Activated naive CD8-positive, alpha-beta T cell treated with anti-CD3 and anti-CD28 coated beads, Interleukin-2, amount 50 U/mL, for 24 hours (primary cell): ENCODE measurements at regions not wholly inside any gene's neighbourhood (a gene's known extent, or its start where the extent isn't known, plus 50 kb on each side); places are given as distances from the start of the nearest gene placed in this dataset.

Experiments
- ATAC-seq: fragments of 150-1000 bp; cut with Tn5 transposase; one replicate; pipeline ENCODE4 v1.10.0; 2021
- DNase-seq: peaks from one replicate; pipeline ENCODE4 v3.0.0; 2021
- H3K27ac Mint-ChIP-seq: one replicate; pipeline ENCODE4 v1.8.0; 2021; ENCODE audit warnings: mild to moderate bottlenecking, mixed read lengths
- H3K27me3 Mint-ChIP-seq: one replicate; pipeline ENCODE4 v1.8.0; 2021; ENCODE audit warnings: mixed read lengths
- H3K36me3 Mint-ChIP-seq: one replicate; pipeline ENCODE4 v1.8.0; 2021; ENCODE audit warnings: low read depth, mixed read lengths
- H3K4me1 Mint-ChIP-seq: one replicate; pipeline ENCODE4 v1.8.0; 2021; ENCODE audit warnings: mixed read lengths
- H3K4me3 Mint-ChIP-seq: one replicate; pipeline ENCODE4 v1.8.0; 2021; ENCODE audit warnings: mild to moderate bottlenecking, moderate library complexity, mixed read lengths
- H3K9me3 Mint-ChIP-seq: one replicate; pipeline ENCODE4 v1.8.0; 2021; ENCODE audit warnings: mixed read lengths

GRCh38 chr5:3030511-3031165 is 279.2 kb upstream of the IRX2 start:
- no peaks in the 10 kb centered on the region for H3K36me3 Mint-ChIP-seq

GRCh38 chr5:3029396-3029795 is 277.9 kb upstream of the IRX2 start:
- DNase-seq (no peak), ATAC-seq (no peak)
- Mint-ChIP-seq H3K27me3 (no peaks in the 10 kb centered on the region), H3K4me1 (no peaks in the 10 kb centered on the region), H3K36me3 (no peaks in the 10 kb centered on the region), H3K9me3 (no peaks in the 10 kb centered on the region), H3K27ac (no peak overlapping the region), H3K4me3 (no peak overlapping the region)

More at GRCh38 chr5:3030511-3031165, 279.2 kb upstream of the IRX2 start:
- ATAC-seq (no peak), DNase-seq (no peak)
- Mint-ChIP-seq H3K4me1 (no peaks in the 10 kb centered on the region), H3K4me3 (no peak overlapping the region), H3K27me3 (no peaks in the 10 kb centered on the region), H3K9me3 (no peaks in the 10 kb centered on the region), H3K27ac (no peak overlapping the region)

- Mint-ChIP-seq H3K36me3 (no peaks in the 10 kb centered on the region), H3K9me3 (no peaks in the 10 kb centered on the region), H3K27me3 (no peaks in the 10 kb centered on the region), H3K27ac (no peak overlapping the region), H3K4me3 (no peak overlapping the region), H3K4me1 (no peaks in the 10 kb centered on the region)
- ATAC-seq (no peak), DNase-seq (no peak)
These were observed 276.6 kb upstream of the IRX2 start for GRCh38 chr5:3027866-3028635.

GRCh38 chr5:3027185-3027865 is 275.8 kb upstream of the IRX2 start:
- Mint-ChIP-seq H3K4me3 (no peak overlapping the region), H3K36me3 (no peaks in the 10 kb centered on the region), H3K4me1 (no peaks in the 10 kb centered on the region), H3K27me3 (no peaks in the 10 kb centered on the region), H3K9me3 (no peaks in the 10 kb centered on the region), H3K27ac (no peak overlapping the region)
- ATAC-seq, result no peak
- no peak for DNase-seq

- H3K36me3 Mint-ChIP-seq, result no peaks in the 10 kb centered on the region
- H3K27me3 Mint-ChIP-seq, result no peaks in the 10 kb centered on the region
- no peak for DNase-seq
- H3K9me3 Mint-ChIP-seq, result no peaks in the 10 kb centered on the region
- ATAC-seq, result no peak
- H3K4me1 Mint-ChIP-seq, result no peaks in the 10 kb centered on the region
- no peak overlapping the region for H3K4me3 Mint-ChIP-seq
- H3K27ac Mint-ChIP-seq, result no peak overlapping the region
These were observed 275.2 kb upstream of the IRX2 start for GRCh38 chr5:3026651-3027050.

GRCh38 chr5:3026099-3026498 is 274.6 kb upstream of the IRX2 start:
- Mint-ChIP-seq H3K4me3 (no peak overlapping the region), H3K4me1 (no peaks in the 10 kb centered on the region)
- ATAC-seq, result no peak

GRCh38 chr5:3025392-3025791 is 273.9 kb upstream of the IRX2 start:
- Mint-ChIP-seq H3K36me3 (no peaks in the 10 kb centered on the region), H3K9me3 (no peaks in the 10 kb centered on the region), H3K4me3 (no peak overlapping the region), H3K27ac (no peak overlapping the region), H3K4me1 (no peaks in the 10 kb centered on the region), H3K27me3 (no peaks in the 10 kb centered on the region)
- DNase-seq, result no peak
- ATAC-seq, result no peak

More at GRCh38 chr5:3026099-3026498, 274.6 kb upstream of the IRX2 start:
- Mint-ChIP-seq H3K36me3 (no peaks in the 10 kb centered on the region), H3K9me3 (no peaks in the 10 kb centered on the region), H3K27me3 (no peaks in the 10 kb centered on the region), H3K27ac (no peak overlapping the region)
- DNase-seq, result no peak

- Mint-ChIP-seq H3K4me3 (no peak overlapping the region), H3K9me3 (no peaks in the 10 kb centered on the region), H3K27ac (no peak overlapping the region), H3K36me3 (no peaks in the 10 kb centered on the region), H3K4me1 (no peaks in the 10 kb centered on the region), H3K27me3 (no peaks in the 10 kb centered on the region)
- ATAC-seq, result no peak
- DNase-seq, result no peak
These were observed 273.5 kb upstream of the IRX2 start for GRCh38 chr5:3024976-3025375.

GRCh38 chr5:3024554-3024953 is 273.1 kb upstream of the IRX2 start:
- Mint-ChIP-seq H3K9me3 (no peaks in the 10 kb centered on the region), H3K4me3 (no peak overlapping the region), H3K36me3 (no peaks in the 10 kb centered on the region), H3K4me1 (no peaks in the 10 kb centered on the region), H3K27ac (no peak overlapping the region), H3K27me3 (no peaks in the 10 kb centered on the region)
- no peak for DNase-seq
- ATAC-seq, result no peak

- no peak overlapping the region for H3K4me3 Mint-ChIP-seq
- no peak for ATAC-seq
- DNase-seq, result no peak
- no peaks in the 10 kb centered on the region for H3K36me3 Mint-ChIP-seq
- H3K4me1 Mint-ChIP-seq, result no peaks in the 10 kb centered on the region
- no peak overlapping the region for H3K27ac Mint-ChIP-seq
- H3K27me3 Mint-ChIP-seq, result no peaks in the 10 kb centered on the region
- no peaks in the 10 kb centered on the region for H3K9me3 Mint-ChIP-seq
These were observed 272.6 kb upstream of the IRX2 start for GRCh38 chr5:3024126-3024525.

GRCh38 chr5:3023656-3024055 is 272.2 kb upstream of the IRX2 start:
- DNase-seq (no peak), ATAC-seq (no peak)
- Mint-ChIP-seq H3K4me3 (no peak overlapping the region), H3K4me1 (no peaks in the 10 kb centered on the region), H3K36me3 (no peaks in the 10 kb centered on the region), H3K27ac (no peak overlapping the region), H3K9me3 (peaks cover 4% of the 10 kb centered on the region), H3K27me3 (no peaks in the 10 kb centered on the region)

GRCh38 chr5:3022665-3023064 is 271.2 kb upstream of the IRX2 start:
- H3K27ac Mint-ChIP-seq, result no peak overlapping the region
- H3K27me3 Mint-ChIP-seq, result no peaks in the 10 kb centered on the region
- H3K36me3 Mint-ChIP-seq, result no peaks in the 10 kb centered on the region
- H3K4me3 Mint-ChIP-seq, result no peak overlapping the region
- ATAC-seq (no peak), DNase-seq (no peak)
- peaks cover 4% of the 10 kb centered on the region for H3K9me3 Mint-ChIP-seq
- H3K4me1 Mint-ChIP-seq, result no peaks in the 10 kb centered on the region

GRCh38 chr5:3020426-3020825 is 268.9 kb upstream of the IRX2 start:
- DNase-seq (no peak), ATAC-seq (no peak)
- Mint-ChIP-seq H3K9me3 (peaks cover 4% of the 10 kb centered on the region), H3K4me3 (no peak overlapping the region), H3K27me3 (no peaks in the 10 kb centered on the region), H3K36me3 (no peaks in the 10 kb centered on the region), H3K27ac (no peak overlapping the region), H3K4me1 (no peaks in the 10 kb centered on the region)

- ATAC-seq (no peak), DNase-seq (no peak)
- Mint-ChIP-seq H3K36me3 (no peaks in the 10 kb centered on the region), H3K27me3 (no peaks in the 10 kb centered on the region), H3K4me3 (no peak overlapping the region), H3K9me3 (peaks cover 4% of the 10 kb centered on the region), H3K4me1 (no peaks in the 10 kb centered on the region), H3K27ac (no peak overlapping the region)
These were observed 267.6 kb upstream of the IRX2 start for GRCh38 chr5:3019045-3019444.

- H3K4me3 Mint-ChIP-seq, result no peak overlapping the region
- no peak overlapping the region for H3K27ac Mint-ChIP-seq
- DNase-seq, result no peak
- H3K9me3 Mint-ChIP-seq, result no peaks in the 10 kb centered on the region
- ATAC-seq, result no peak
- no peaks in the 10 kb centered on the region for H3K27me3 Mint-ChIP-seq
- no peaks in the 10 kb centered on the region for H3K36me3 Mint-ChIP-seq
- H3K4me1 Mint-ChIP-seq, result no peaks in the 10 kb centered on the region
These were observed 260.2 kb upstream of the IRX2 start for GRCh38 chr5:3011764-3012017.
